DND-41 (cell line): ENCODE measurements at regions not wholly inside any gene's neighbourhood (a gene's known extent, or its start where the extent isn't known, plus 50 kb on each side); places are given as distances from the start of the nearest gene placed in this dataset.

Experiments
- ATAC-seq: fragments of 200-7000 bp; cut with Tn5 transposase; 3 replicates; pipeline ENCODE4 v1.9.1; 2021; ENCODE audit warnings: low read depth; ENCODE audit not compliant: insufficient read depth
- DNase-seq: peaks from one replicate; pipeline ENCODE4 v3.0.0-alpha.2; 2020
- H2AFZ ChIP-seq: 2 replicates; pipeline ENCODE4 v1.6.0; 2012; ENCODE audit warnings: low read depth, low read length
- H3K27ac ChIP-seq: 2 replicates; pipeline ENCODE4 v1.5.1; 2012; ENCODE audit warnings: low read length, inconsistent platforms
- H3K27me3 ChIP-seq: fragments of 200-600 bp; sonication (generic); 2 replicates; pipeline ENCODE4 v1.6.0; 2012; ENCODE audit warnings: low read length, mild to moderate bottlenecking, inconsistent platforms; ENCODE audit not compliant: insufficient read depth, poor library complexity
- H3K36me3 ChIP-seq: 2 replicates; pipeline ENCODE4 v1.5.1; 2012; ENCODE audit warnings: low read length, inconsistent platforms; ENCODE audit not compliant: insufficient read depth
- H3K4me1 ChIP-seq: 2 replicates; pipeline ENCODE4 v1.5.1; 2012; ENCODE audit warnings: mild to moderate bottlenecking, low read length; ENCODE audit not compliant: insufficient read depth
- H3K4me2 ChIP-seq: 2 replicates; pipeline ENCODE4 v1.6.0; 2012; ENCODE audit warnings: mild to moderate bottlenecking, moderate library complexity, low read length, inconsistent platforms; ENCODE audit not compliant: insufficient read depth
- H3K4me3 ChIP-seq, 2 experiments: fragments of 200-600 bp in 1 of 2; shearing (Covaris generic) in 1 of 2; 2 replicates each; pipeline ENCODE4 v1.5.1; 2012 to 2016; ENCODE audit warnings: inconsistent platforms in 2 of 2, low read length in 2 of 2, mild to moderate bottlenecking in 2 of 2, low read depth in 1 of 2, moderate library complexity in 1 of 2
- H3K79me2 ChIP-seq: 2 replicates; pipeline ENCODE4 v1.6.0; 2012; ENCODE audit warnings: low read length, inconsistent platforms; ENCODE audit not compliant: insufficient read depth
- H3K9ac ChIP-seq: 2 replicates; pipeline ENCODE4 v1.6.0; 2012; ENCODE audit warnings: low read depth, mild to moderate bottlenecking, inconsistent platforms, low read length, moderate library complexity
- H3K9me3 ChIP-seq: 2 replicates; pipeline ENCODE4 v1.5.1; 2012; ENCODE audit warnings: low read length, moderate library complexity, mild to moderate bottlenecking, inconsistent platforms; ENCODE audit not compliant: insufficient read depth, severe bottlenecking
- H4K20me1 ChIP-seq: 2 replicates; pipeline ENCODE4 v1.6.0; 2012; ENCODE audit warnings: low read length; ENCODE audit not compliant: insufficient read depth
- CTCF ChIP-seq: IDR thresholded peaks from 2 replicates; pipeline ENCODE4 v1.5.1; 2012; ENCODE audit warnings: borderline replicate concordance, low read length, moderate library complexity, mild to moderate bottlenecking; ENCODE audit not compliant: poor library complexity, severe bottlenecking; ENCODE audit errors: extremely low read depth
- EZH2 ChIP-seq: IDR thresholded peaks from 3 replicates; pipeline ENCODE4 v1.6.1; 2012; ENCODE audit warnings: borderline replicate concordance, low read depth, mild to moderate bottlenecking, moderate library complexity, low read length, inconsistent platforms; ENCODE audit not compliant: severe bottlenecking

- no peak overlapping the region for H3K4me2 ChIP-seq
- no peaks in the 10 kb centered on the region for H3K27me3 ChIP-seq
- no peak overlapping the region for H2AFZ ChIP-seq
- DNase-seq (no peak), ATAC-seq (no peak)
- H3K9me3 ChIP-seq, result no peaks in the 10 kb centered on the region
- H3K4me1 ChIP-seq, result no peaks in the 10 kb centered on the region
- TF ChIP-seq EZH2, result no peak
- TF ChIP-seq CTCF, result no peak
- no peak overlapping the region for H3K27ac ChIP-seq
- no peak overlapping the region for H3K4me3 ChIP-seq
- H4K20me1 ChIP-seq, result no peaks in the 10 kb centered on the region
- no peak overlapping the region for H3K9ac ChIP-seq
- H3K36me3 ChIP-seq, result no peaks in the 10 kb centered on the region
- H3K79me2 ChIP-seq, result no peaks in the 10 kb centered on the region
These were observed 1482.8 kb downstream of the SLITRK5 start for GRCh38 chr13:89153941-89154340.

GRCh38 chr13:89163096-89163495 lies 1491.9 kb downstream of the SLITRK5 start:
- no peak overlapping the region for H3K27ac ChIP-seq
- H3K79me2 ChIP-seq, result no peaks in the 10 kb centered on the region
- no peak overlapping the region for H2AFZ ChIP-seq
- no peaks in the 10 kb centered on the region for H3K27me3 ChIP-seq
- no peak overlapping the region for H3K4me2 ChIP-seq
- ATAC-seq (no peak), DNase-seq (no peak)
- H3K4me1 ChIP-seq, result no peaks in the 10 kb centered on the region
- no peak for TF ChIP-seq EZH2
- TF ChIP-seq CTCF, result no peak
- no peaks in the 10 kb centered on the region for H3K36me3 ChIP-seq
- no peaks in the 10 kb centered on the region for H3K9me3 ChIP-seq
- no peak overlapping the region for H3K9ac ChIP-seq
- H3K4me3 ChIP-seq, result no peak overlapping the region
- no peaks in the 10 kb centered on the region for H4K20me1 ChIP-seq

- Histone ChIP-seq H2AFZ (no peak overlapping the region), H3K27me3 (no peaks in the 10 kb centered on the region), H3K4me1 (no peaks in the 10 kb centered on the region), H3K27ac (no peak overlapping the region), H3K9me3 (no peaks in the 10 kb centered on the region), H3K9ac (no peak overlapping the region), H3K4me3 (no peak overlapping the region), H3K79me2 (no peaks in the 10 kb centered on the region), H3K4me2 (no peak overlapping the region), H3K36me3 (no peaks in the 10 kb centered on the region), H4K20me1 (no peaks in the 10 kb centered on the region)
- TF ChIP-seq EZH2 (no peak), CTCF (no peak)
- DNase-seq, result no peak
- ATAC-seq, result no peak
These were observed 1494.5 kb downstream of the SLITRK5 start for GRCh38 chr13:89165685-89166084.

GRCh38 chr13:89169951-89170350 lies 1498.8 kb downstream of the SLITRK5 start:
- Histone ChIP-seq H2AFZ (no peak overlapping the region), H3K27me3 (no peaks in the 10 kb centered on the region), H3K9ac (no peak overlapping the region), H4K20me1 (no peaks in the 10 kb centered on the region), H3K27ac (no peak overlapping the region), H3K4me2 (no peak overlapping the region), H3K4me3 (no peak overlapping the region), H3K9me3 (no peaks in the 10 kb centered on the region), H3K79me2 (no peaks in the 10 kb centered on the region), H3K36me3 (no peaks in the 10 kb centered on the region), H3K4me1 (no peaks in the 10 kb centered on the region)
- DNase-seq (no peak), ATAC-seq (no peak)
- no peak for TF ChIP-seq CTCF
- no peak for TF ChIP-seq EZH2
